ENCODE measurements at regions not wholly inside any gene's neighbourhood (a gene's known extent, or its start where the extent isn't known, plus 50 kb on each side); places are given as distances from the start of the nearest gene placed in this dataset.

GRCh38 chr3:145550522-145550921 lies 610.5 kb downstream of the PLOD2 start:
- H3K36me3 ChIP-seq (ENCODE audit: insufficient read depth in 1 of 2, low read depth in 1 of 2) = no peaks in the 10 kb centered on the region
- H3K27me3 ChIP-seq (ENCODE audit: insufficient read depth in 3 of 3, low read length in 2 of 3) = no peaks in the 10 kb centered on the region
- DNase-seq (no peak), ATAC-seq (no peak)
- TF ChIP-seq CTCF (IDR thresholded peaks at IDR 0.05) = no peak
- no peaks in the 10 kb centered on the region for H3K9me3 ChIP-seq
- no peaks in the 10 kb centered on the region for H3K4me1 ChIP-seq
- 0 to 30% (median 0%) methylated on average over 1 of the region's 1 CpG for WGBS, 3 donors
- no peak overlapping the region for H3K27ac ChIP-seq
- no peak overlapping the region for H3K4me3 ChIP-seq
- intact Hi-C loops (cut with DNase I) = no loop called here

GRCh38 chr3:145557405-145557804 lies 603.6 kb downstream of the PLOD2 start:
- intact Hi-C loops (cut with DNase I) = no loop called here
- no peak overlapping the region for H3K4me3 ChIP-seq
- no peak overlapping the region for H3K27ac ChIP-seq
- DNase-seq (no peak), ATAC-seq (no peak)
- no peak for TF ChIP-seq CTCF (IDR thresholded peaks at IDR 0.05)
- WGBS, 3 donors = 13 to 16% (median 14%) methylated on average over 2 of the region's 2 CpGs
- no peaks in the 10 kb centered on the region for H3K4me1 ChIP-seq
- H3K27me3 ChIP-seq (ENCODE audit: insufficient read depth in 3 of 3, low read length in 2 of 3) = no peaks in the 10 kb centered on the region
- H3K36me3 ChIP-seq (ENCODE audit: insufficient read depth in 1 of 2, low read depth in 1 of 2) = no peaks in the 10 kb centered on the region
- peaks cover 3% of the 10 kb centered on the region for H3K9me3 ChIP-seq

GRCh38 chr3:145578471-145578870 lies 582.5 kb downstream of the PLOD2 start:
- DNase-seq (no peak), ATAC-seq (no peak)
- no peaks in the 10 kb centered on the region for H3K27me3 ChIP-seq (ENCODE audit: insufficient read depth in 3 of 3, low read length in 2 of 3)
- no peaks in the 10 kb centered on the region for H3K9me3 ChIP-seq
- H3K4me3 ChIP-seq = no peak overlapping the region
- no peak for TF ChIP-seq CTCF (IDR thresholded peaks at IDR 0.05)
- no peaks in the 10 kb centered on the region for H3K4me1 ChIP-seq
- 43 to 80% (median 53%) methylated on average over 1 of the region's 1 CpG for WGBS, 3 donors
- intact Hi-C loops (cut with DNase I) = no loop called here
- no peaks in the 10 kb centered on the region for H3K36me3 ChIP-seq (ENCODE audit: insufficient read depth in 1 of 2, low read depth in 1 of 2)
- H3K27ac ChIP-seq = no peak overlapping the region

- intact Hi-C loops (cut with DNase I) = no loop called here
- Histone ChIP-seq H3K36me3 (ENCODE audit: insufficient read depth in 1 of 2, low read depth in 1 of 2) (no peaks in the 10 kb centered on the region), H3K27me3 (ENCODE audit: insufficient read depth in 3 of 3, low read length in 2 of 3) (no peaks in the 10 kb centered on the region), H3K4me1 (no peaks in the 10 kb centered on the region), H3K4me3 (no peak overlapping the region), H3K27ac (no peak overlapping the region), H3K9me3 (no peaks in the 10 kb centered on the region)
- DNase-seq (no peak), ATAC-seq (no peak)
- TF ChIP-seq CTCF (IDR thresholded peaks at IDR 0.05) = no peak
Measured at GRCh38 chr3:145581694-145582093, 579.3 kb downstream of the PLOD2 start.

GRCh38 chr3:145604851-145605250 lies 556.1 kb downstream of the PLOD2 start:
- H3K27me3 ChIP-seq (ENCODE audit: insufficient read depth in 3 of 3, low read length in 2 of 3) = no peaks in the 10 kb centered on the region
- H3K27ac ChIP-seq = no peak overlapping the region
- no peak overlapping the region for H3K4me3 ChIP-seq
- intact Hi-C loops (cut with DNase I) = no loop called here
- H3K9me3 ChIP-seq = no peaks in the 10 kb centered on the region
- no peaks in the 10 kb centered on the region for H3K4me1 ChIP-seq
- H3K36me3 ChIP-seq (ENCODE audit: insufficient read depth in 1 of 2, low read depth in 1 of 2) = no peaks in the 10 kb centered on the region
- DNase-seq = no peak
- TF ChIP-seq CTCF (IDR thresholded peaks at IDR 0.05) = no peak
- ATAC-seq = no peak
